HCT116 (cell line): ENCODE measurements at regions not wholly inside any gene's neighbourhood (a gene's known extent, or its start where the extent isn't known, plus 50 kb on each side); places are given as distances from the start of the nearest gene placed in this dataset.

ENCODE experiments used
- ATAC-seq: fragments of 200-7000 bp; cut with Tn5 transposase; 2 replicates; pipeline ENCODE4 v1.9.1; 2020; ENCODE audit warnings: mild to moderate bottlenecking, moderate library complexity
- BruUV-seq: library from RNA; stranded (reverse); fragments of 400-500 nt; replicated peaks from 2 replicates; lab custom pipeline; 2021; lab: Mats Ljungman, UMichigan
- CTCF ChIA-PET: fragments of 300-600 bp; sonication (Branson Sonifier 250); formaldehyde crosslinking; loops from one replicate; lab custom pipeline; 2021; ENCODE audit warnings: antibody characterized with exemption; lab: Charles Lee
- POLR2A ChIA-PET: fragments of 300-600, 350-600 bp; sonication (Branson Sonifier 250); formaldehyde crosslinking; loops from one replicate; lab custom pipeline; 2021; ENCODE audit warnings: antibody characterized with exemption; lab: Charles Lee
- RAD21 ChIA-PET, 2 experiments: fragments of 300-600 bp; sonication (Branson Sonifier 250); formaldehyde crosslinking; loops; one replicate each; lab custom pipeline; 2023; ENCODE audit warnings: low total read pairs in 2 of 2; ENCODE audit not compliant: uncharacterized antibody in 2 of 2, unreplicated experiment in 2 of 2, low non-redundant PET in 1 of 2; lab: Charles Lee
- DNase-seq: peaks from one replicate; pipeline ENCODE4 v3.0.0-alpha.2; 2010; ENCODE audit warnings: low read depth, low spot score
- H2AFZ ChIP-seq: fragments of 200-600 bp; shearing (Covaris generic), sonication (generic); 2 replicates; pipeline ENCODE4 v1.6.1; 2017; ENCODE audit warnings: low read depth, mixed run types, mixed read lengths, antibody characterized with exemption, low read length; ENCODE audit not compliant: poor library complexity, severe bottlenecking
- H3K27ac ChIP-seq: 2 replicates; pipeline ENCODE4 v1.5.1; 2012; ENCODE audit warnings: low read depth, low read length
- H3K27me3 ChIP-seq: fragments of 200-600 bp; sonication (generic); 2 replicates; pipeline ENCODE4 v1.6.1; 2016; ENCODE audit warnings: mixed run types, low read length, mixed read lengths; ENCODE audit not compliant: insufficient read depth
- H3K36me3 ChIP-seq, 2 experiments: fragments of 200-500 bp in 1 of 2; fragments of 200-600 bp in 1 of 2; sonication (Bioruptor generic) in 1 of 2; sonication (generic) in 1 of 2; 2 replicates each; pipeline versions ENCODE4 v1.5.1 to v1.6.1; 2014 to 2016; ENCODE audit warnings: low read length in 2 of 2, inconsistent platforms in 1 of 2, mixed read lengths in 1 of 2, mixed run types in 1 of 2; ENCODE audit not compliant: insufficient read depth in 2 of 2, control insufficient read depth in 1 of 2
- H3K4me1 ChIP-seq, 2 experiments: fragments of 200-600 bp in 1 of 2; sonication (generic) in 1 of 2; 2 replicates each; pipeline versions ENCODE4 v1.5.1 to v1.6.1; 2012 to 2017; ENCODE audit warnings: low read length in 2 of 2, inconsistent platforms in 1 of 2, mild to moderate bottlenecking in 1 of 2, mixed read lengths in 1 of 2, mixed run types in 1 of 2, moderate library complexity in 1 of 2; ENCODE audit not compliant: insufficient read depth in 2 of 2, control insufficient read depth in 1 of 2
- H3K4me2 ChIP-seq: fragments of 200-600 bp; sonication (generic); 2 replicates; pipeline ENCODE4 v1.6.1; 2017; ENCODE audit warnings: mixed run types, low read length, mixed read lengths
- H3K4me3 ChIP-seq, 2 experiments: fragments of 200-600 bp in 1 of 2; sonication (generic) in 1 of 2; replicated peaks in 1 of 2; 2 replicates each; pipeline ENCODE4 v1.5.1; 2011 to 2016; ENCODE audit warnings: low read length in 2 of 2, control low read depth in 1 of 2, low read depth in 1 of 2, mild to moderate bottlenecking in 1 of 2, mixed read lengths in 1 of 2, mixed run types in 1 of 2
- H3K79me2 ChIP-seq: fragments of 200-600 bp; sonication (generic); 2 replicates; pipeline ENCODE4 v1.6.1; 2017; ENCODE audit warnings: mild to moderate bottlenecking, mixed run types, low read length, moderate library complexity, mixed read lengths; ENCODE audit not compliant: insufficient read depth
- H3K9ac ChIP-seq: fragments of 200-600 bp; sonication (generic); 2 replicates; pipeline ENCODE4 v1.6.1; 2016; ENCODE audit warnings: low read length, mixed read lengths
- H3K9me2 ChIP-seq: fragments of 200-600 bp; sonication (generic), shearing (Covaris generic); 2 replicates; pipeline ENCODE4 v1.6.1; 2017; ENCODE audit warnings: mixed run types, mild to moderate bottlenecking, moderate library complexity; ENCODE audit not compliant: insufficient read depth
- H3K9me3 ChIP-seq, 2 experiments: fragments of 200-500 bp in 1 of 2; fragments of 200-600 bp in 1 of 2; sonication (Bioruptor generic) in 1 of 2; sonication (generic) in 1 of 2; 2 replicates each; pipeline ENCODE4 v1.6.1; 2014 to 2017; ENCODE audit warnings: low read length in 2 of 2, mixed read lengths in 2 of 2, inconsistent platforms in 1 of 2, low read depth in 1 of 2, mild to moderate bottlenecking in 1 of 2, mixed run types in 1 of 2, moderate library complexity in 1 of 2; ENCODE audit not compliant: control insufficient read depth in 1 of 2, insufficient read depth in 1 of 2
- H4K20me1 ChIP-seq: fragments of 200-600 bp; sonication (generic), shearing (Covaris generic); 2 replicates; pipeline ENCODE4 v1.6.1; 2017; ENCODE audit warnings: mixed run types, mild to moderate bottlenecking, moderate library complexity; ENCODE audit not compliant: insufficient read depth
- ATF3 ChIP-seq: IDR thresholded peaks from 2 replicates; pipeline ENCODE4 v1.6.1; 2012
- CBX3 ChIP-seq: IDR thresholded peaks from 2 replicates; pipeline ENCODE4 v1.6.1; 2012; ENCODE audit warnings: low read depth
- CEBPB ChIP-seq: IDR thresholded peaks from 2 replicates; pipeline ENCODE4 v1.6.1; 2012; ENCODE audit warnings: low read depth
- CTCF ChIP-seq, 3 experiments: fragments of 200-600 bp in 1 of 3; sonication (generic) in 1 of 3; IDR thresholded peaks in 2 of 3; conservative IDR thresholded peaks in 1 of 3; 2 replicates each; pipeline ENCODE4 v1.5.1; 2012 to 2017; ENCODE audit warnings: low read depth in 2 of 3, low read length in 2 of 3, antibody characterized with exemption in 1 of 3, borderline replicate concordance in 1 of 3, control low read depth in 1 of 3, mild to moderate bottlenecking in 1 of 3, mixed read lengths in 1 of 3, mixed run types in 1 of 3, moderate library complexity in 1 of 3; ENCODE audit not compliant: insufficient read depth in 1 of 3
- ELF1 ChIP-seq: IDR thresholded peaks from 2 replicates; pipeline ENCODE4 v1.6.1; 2012; ENCODE audit warnings: low read depth, borderline replicate concordance
- FOSL1 ChIP-seq: IDR thresholded peaks from 2 replicates; pipeline ENCODE4 v1.6.1; 2012; ENCODE audit warnings: low read depth
- JUND ChIP-seq: IDR thresholded peaks from 2 replicates; pipeline ENCODE4 v1.6.1; 2012
- MAX ChIP-seq: IDR thresholded peaks from 2 replicates; pipeline ENCODE4 v1.6.1; 2012
- POLR2A ChIP-seq: IDR thresholded peaks from 2 replicates; pipeline ENCODE4 v1.7.0; 2011; ENCODE audit warnings: borderline replicate concordance; ENCODE audit not compliant: insufficient read depth, insufficient read length; ENCODE audit errors: extremely low read depth
- POLR2AphosphoS5 ChIP-seq: IDR thresholded peaks from 2 replicates; pipeline ENCODE4 v1.6.1; 2011; ENCODE audit warnings: mild to moderate bottlenecking, low read depth, low read length, moderate library complexity
- RAD21 ChIP-seq: IDR thresholded peaks from 2 replicates; pipeline ENCODE4 v1.6.1; 2012; ENCODE audit warnings: low read depth, mild to moderate bottlenecking
- SIN3A ChIP-seq: IDR thresholded peaks from 2 replicates; pipeline ENCODE4 v1.6.1; 2012; ENCODE audit warnings: low read depth
- YY1 ChIP-seq: IDR thresholded peaks from 2 replicates; pipeline ENCODE4 v1.6.1; 2011; ENCODE audit warnings: low read length, low read depth, moderate library complexity, mild to moderate bottlenecking; ENCODE audit not compliant: insufficient replicate concordance; ENCODE audit errors: extremely low read depth
- ZBTB33 ChIP-seq: IDR thresholded peaks from 2 replicates; pipeline ENCODE4 v1.6.1; 2011; ENCODE audit warnings: mild to moderate bottlenecking, low read length, moderate library complexity; ENCODE audit not compliant: insufficient replicate concordance; ENCODE audit errors: extremely low read depth
- ZNF274 ChIP-seq: fragments of 200-500 bp; sonication (Bioruptor generic); IDR thresholded peaks from 2 replicates; pipeline ENCODE4 v1.6.1; 2014; ENCODE audit warnings: mild to moderate bottlenecking, low read depth, low read length, inconsistent platforms
- intact Hi-C: fragments of 100-400 bp; cut with micrococcal nuclease; formaldehyde crosslinking; loops from 2 replicates; pipeline ENCODE4 v1.10.0; 2022

- TF ChIP-seq POLR2AphosphoS5: peak; percentile 96
- peak; percentile 51 for TF ChIP-seq POLR2A
- no peak for TF ChIP-seq ELF1
- peak; percentile 62 to 77 (median 74) for TF ChIP-seq CTCF (IDR thresholded peaks at IDR 0.05 in 2 of 3, conservative IDR thresholded peaks at IDR 0.05 in 1 of 3; ENCODE audit: borderline replicate concordance in 1 of 3, insufficient read depth in 1 of 3, low read depth in 2 of 3, low read length in 2 of 3)
- TF ChIP-seq SIN3A: peak; percentile 94
- no peak for TF ChIP-seq ZNF274
- peak; percentile 97 for TF ChIP-seq MAX
- no peak for TF ChIP-seq ATF3
- TF ChIP-seq CEBPB: peak; percentile 83
- TF ChIP-seq CBX3: peak; percentile 88
- peak; percentile 21; the same call in 1 of the 2 replicates for TF ChIP-seq RAD21
Measured at GRCh38 chr7:149624419-149625339, 127.1 kb upstream of the ZNF746 start (continued).

- POLR2A ChIA-PET: no interaction called here
- H3K27ac ChIP-seq: peak overlapping the region; percentile 84
Measured at GRCh38 chr7:149624006-149624405, 126.4 kb upstream of the ZNF746 start.

More at GRCh38 chr7:149624006-149624405, 126.4 kb upstream of the ZNF746 start:
- no peaks in the 10 kb centered on the region for H4K20me1 ChIP-seq
- peaks cover 5 to 19% of the 10 kb centered on the region in 2 experiments; a peak in 3 of 4 replicates for H3K4me1 ChIP-seq
- H3K9me3 ChIP-seq: no peaks in the 10 kb centered on the region
- intact Hi-C loops: loop anchor here (2.0 kb wide), 1 partner anchor 119 kb away; no protein-coding TSS in a partner anchor
- H3K4me3 ChIP-seq: peak overlapping the region; percentile 64 to 86
- H3K4me2 ChIP-seq: peak overlapping the region; percentile 92
- TF ChIP-seq YY1 (no peak), MAX (no peak), RAD21 (no peak), ELF1 (no peak), JUND (no peak), POLR2A (no peak), ZBTB33 (no peak), FOSL1 (no peak), POLR2AphosphoS5 (no peak)
- TF ChIP-seq, all 23 proteins: peak for 0
- Histone ChIP-seq H3K9ac (peak overlapping the region; percentile 84), H3K79me2 (peaks cover 27% of the 10 kb centered on the region), H3K9me2 (no peaks in the 10 kb centered on the region), H3K27me3 (no peaks in the 10 kb centered on the region), H2AFZ (no peak overlapping the region), H3K36me3 (peaks cover 15 to 18% of the 10 kb centered on the region in 2 experiments)
- ATAC-seq (peak; percentile 40), DNase-seq (no peak)
- ChIA-PET CTCF (interaction anchor here (0.9 to 4.0 kb wide), 8 partner anchors 20 to 176 kb away, joined by 3 to 27 read pairs (median 4); no protein-coding TSS in a partner anchor), RAD21 (no interaction called here)
- no TSS peak for BruUV-seq
